Tibial artery (tissue), 4 donors: ENCODE measurements at regions not wholly inside any gene's neighbourhood (a gene's known extent, or its start where the extent isn't known, plus 50 kb on each side); places are given as distances from the start of the nearest gene placed in this dataset.

ENCODE experiments used
- DNase-seq, 2 donors: peaks; one replicate each; pipeline ENCODE4 v3.0.0-alpha.2; 2019
- H3K27ac ChIP-seq, 2 donors: fragments of 200-600 bp; sonication (generic) in 1 of 2; 1 replicate in 1 of 2; 2 replicates in 1 of 2; pipeline ENCODE4 v1.5.1; 2018 to 2019; ENCODE audit warnings: mild to moderate bottlenecking in 1 of 2
- H3K27me3 ChIP-seq, 2 donors: fragments of 200-600 bp; sonication (generic) in 1 of 2; one replicate each; pipeline versions ENCODE4 v1.5.1 to v1.6.0; 2016 to 2019
- H3K36me3 ChIP-seq, 3 donors: fragments of 200-600 bp; sonication (generic) in 2 of 3; one replicate each; pipeline ENCODE4 v1.5.1; 2016 to 2019; ENCODE audit warnings: mild to moderate bottlenecking in 2 of 3
- H3K4me1 ChIP-seq, 4 donors: fragments of 200-600 bp; sonication (generic) in 2 of 4; 1 replicate in 3 of 4; 2 replicates in 1 of 4; pipeline ENCODE4 v1.5.1; 2016 to 2019
- H3K4me3 ChIP-seq, 2 donors: fragments of 200-600 bp; sonication (generic) in 1 of 2; 1 replicate in 1 of 2; 2 replicates in 1 of 2; pipeline ENCODE4 v1.5.1; 2018 to 2019; ENCODE audit warnings: mild to moderate bottlenecking in 2 of 2
- H3K9me3 ChIP-seq, 3 donors: fragments of 200-600 bp; sonication (generic) in 1 of 3; one replicate each; pipeline ENCODE4 v1.5.1; 2016 to 2019
- CTCF ChIP-seq, 2 experiments: fragments of 200-600 bp in 1 of 2; fragments of 450-650 bp in 1 of 2; IDR thresholded peaks; one replicate each; pipeline ENCODE4 v1.5.1; 2017 to 2019; ENCODE audit warnings: antibody characterized with exemption in 2 of 2, mild to moderate bottlenecking in 1 of 2, moderate library complexity in 1 of 2
- intact Hi-C: fragments of 100-400 bp; cut with DNase I; formaldehyde crosslinking; loops from one replicate; pipeline ENCODE4 v1.15.0; 2023; ENCODE audit warnings: low total_unique reads

DNA sequence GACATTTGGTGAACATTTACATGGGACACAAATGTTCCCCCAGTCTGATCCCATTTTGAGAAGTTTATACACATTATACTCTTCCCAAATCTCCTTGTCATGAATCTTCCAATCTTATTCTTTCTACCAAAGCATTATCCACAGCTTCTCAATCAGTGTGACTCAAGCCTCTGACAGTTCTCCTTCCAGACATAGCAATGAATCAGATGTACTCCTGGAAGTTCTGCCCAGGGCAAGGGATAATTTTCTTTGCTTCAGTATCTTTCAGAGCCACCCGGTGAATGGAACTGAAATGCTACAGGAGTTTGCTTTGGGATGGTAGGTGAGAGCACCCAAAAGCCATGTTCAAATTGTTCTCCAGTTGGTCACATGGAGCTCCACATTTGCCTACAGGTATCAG, 145.5 kb downstream of the ANXA5 start:
- intact Hi-C loops: no loop called here
- Histone ChIP-seq H3K27ac (no peak overlapping the region), H3K9me3 (no peaks in the 10 kb centered on the region), H3K36me3 (no peaks in the 10 kb centered on the region), H3K27me3 (no peaks in the 10 kb centered on the region), H3K4me3 (no peak overlapping the region), H3K4me1 (no peaks in the 10 kb centered on the region)
- TF ChIP-seq CTCF (IDR thresholded peaks at IDR 0.05): no peak
- no peak for DNase-seq

DNA sequence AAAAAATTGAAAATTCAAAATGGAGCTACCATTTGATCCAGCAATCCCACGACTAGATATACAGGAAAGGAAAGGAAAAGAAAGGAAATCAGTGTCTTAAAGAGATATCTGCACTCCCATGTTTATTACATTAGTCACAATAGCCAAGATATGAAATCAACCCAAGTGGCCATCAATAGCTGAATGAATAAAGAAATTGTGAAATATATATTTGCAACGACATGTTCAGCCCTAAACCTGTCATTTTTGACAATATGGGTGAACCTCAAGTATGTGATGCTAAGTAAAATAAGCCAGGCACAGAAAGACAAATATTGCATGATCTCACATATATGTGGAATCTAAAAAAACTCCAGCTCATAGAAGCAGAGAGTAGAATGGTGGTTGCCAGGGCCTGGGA, 155.1 kb downstream of the ANXA5 start:
- H3K4me1 ChIP-seq: no peaks in the 10 kb centered on the region
- H3K27me3 ChIP-seq: no peaks in the 10 kb centered on the region
- no peak for TF ChIP-seq CTCF (IDR thresholded peaks at IDR 0.05)
- H3K36me3 ChIP-seq: no peaks in the 10 kb centered on the region
- no peaks in the 10 kb centered on the region for H3K9me3 ChIP-seq
- intact Hi-C loops: no loop called here
- no peak overlapping the region for H3K27ac ChIP-seq
- H3K4me3 ChIP-seq: no peak overlapping the region
- no peak for DNase-seq

DNA sequence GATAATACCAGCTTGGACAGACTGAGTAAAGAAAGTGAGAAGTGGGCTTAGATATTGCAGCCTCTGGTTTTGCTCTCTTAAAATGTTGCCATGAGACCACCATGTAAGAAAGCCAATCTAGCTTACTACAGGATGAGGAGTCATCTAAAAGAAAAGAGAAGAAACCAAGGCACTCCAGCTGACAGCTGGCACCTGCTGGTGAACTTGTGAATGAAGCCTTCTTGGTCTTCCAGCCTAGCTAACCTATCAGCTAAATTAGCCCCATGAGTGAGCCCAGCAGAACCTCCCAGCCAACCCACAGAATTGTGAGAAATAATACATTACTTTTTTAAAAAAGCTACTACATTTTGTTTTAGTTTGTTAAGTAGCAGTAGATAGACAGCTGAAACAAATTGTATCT, 154.5 kb upstream of the QRFPR start:
- Histone ChIP-seq H3K36me3 (no peaks in the 10 kb centered on the region), H3K4me3 (no peak overlapping the region), H3K9me3 (no peaks in the 10 kb centered on the region), H3K27ac (no peak overlapping the region), H3K27me3 (no peaks in the 10 kb centered on the region), H3K4me1 (no peaks in the 10 kb centered on the region)
- TF ChIP-seq CTCF (IDR thresholded peaks at IDR 0.05): no peak
- no peak for DNase-seq
- intact Hi-C loops: no loop called here

DNA sequence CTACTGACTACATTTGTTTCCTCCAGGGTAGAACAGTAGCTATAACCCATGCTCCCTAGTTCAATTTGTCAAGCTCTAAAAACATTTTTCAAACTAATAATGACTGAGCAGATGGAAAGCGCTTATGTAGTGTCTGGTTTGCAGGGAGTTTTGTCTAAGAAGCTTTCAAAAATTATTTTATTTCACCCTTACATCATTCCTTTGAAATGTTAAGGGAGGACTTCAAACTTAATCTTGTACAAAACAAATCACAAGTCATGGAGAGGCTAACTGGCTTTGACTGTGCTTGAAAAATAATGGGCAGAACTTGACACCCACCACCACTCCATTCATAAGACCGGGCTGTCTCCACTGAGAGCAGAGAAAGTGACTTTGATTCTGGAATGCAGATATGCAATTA, 153.4 kb upstream of the QRFPR start:
- no peak overlapping the region for H3K4me3 ChIP-seq
- H3K27ac ChIP-seq: no peak overlapping the region
- H3K27me3 ChIP-seq: no peaks in the 10 kb centered on the region
- no peaks in the 10 kb centered on the region for H3K4me1 ChIP-seq
- intact Hi-C loops: no loop called here
- TF ChIP-seq CTCF (IDR thresholded peaks at IDR 0.05): no peak
- no peak for DNase-seq
- H3K9me3 ChIP-seq: no peaks in the 10 kb centered on the region
- H3K36me3 ChIP-seq: no peaks in the 10 kb centered on the region

GRCh38 chr4:121526509-121526908, 145.7 kb upstream of the QRFPR start:
- Histone ChIP-seq H3K4me3 (no peak overlapping the region), H3K4me1 (no peaks in the 10 kb centered on the region), H3K9me3 (no peaks in the 10 kb centered on the region), H3K27me3 (no peaks in the 10 kb centered on the region), H3K27ac (no peak overlapping the region), H3K36me3 (no peaks in the 10 kb centered on the region)
- no peak for TF ChIP-seq CTCF (IDR thresholded peaks at IDR 0.05)
- no peak for DNase-seq
- intact Hi-C loops: no loop called here

- no peaks in the 10 kb centered on the region for H3K9me3 ChIP-seq
- TF ChIP-seq CTCF (IDR thresholded peaks at IDR 0.05): no peak
- H3K36me3 ChIP-seq: no peaks in the 10 kb centered on the region
- DNase-seq: no peak
- intact Hi-C loops: no loop called here
- H3K27ac ChIP-seq: no peak overlapping the region
- no peaks in the 10 kb centered on the region for H3K27me3 ChIP-seq
- H3K4me3 ChIP-seq: no peak overlapping the region
- no peaks in the 10 kb centered on the region for H3K4me1 ChIP-seq
Measured at GRCh38 chr4:121519236-121519838, 138.5 kb upstream of the QRFPR start.
